ENCODE measurements at regions not wholly inside any gene's neighbourhood (a gene's known extent, or its start where the extent isn't known, plus 50 kb on each side); places are given as distances from the start of the nearest gene placed in this dataset.

- DNase-seq, result no peak
Observed at GRCh38 chr4:143273160-143273917, 63.3 kb upstream of the GAB1 start.

DNA sequence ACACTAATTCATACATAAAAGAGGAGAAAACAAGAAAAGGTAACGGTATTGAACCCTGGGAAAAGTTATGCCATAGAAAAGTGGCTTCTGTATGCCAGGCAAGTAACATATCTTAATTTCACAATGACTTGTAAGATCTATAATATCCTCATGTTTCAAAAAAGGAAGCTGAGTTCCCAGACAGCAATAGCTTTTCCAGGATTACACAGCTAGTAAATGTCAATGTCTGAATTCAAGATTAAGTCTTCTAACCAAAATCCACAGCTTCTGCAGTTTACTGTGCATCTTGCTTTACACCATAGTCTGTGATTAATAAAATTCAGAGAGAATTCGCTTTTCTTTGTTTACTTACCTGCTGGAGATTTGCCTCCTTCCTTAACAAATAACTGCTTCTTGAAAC lies 55.8 kb upstream of the GAB1 start:
- no peak for DNase-seq

GRCh38 chr4:143281507-143282190 lies 55.0 kb upstream of the GAB1 start:
- no peak for DNase-seq

- DNase-seq, result no peak
Observed at GRCh38 chr4:143282211-143282707, 54.4 kb upstream of the GAB1 start.

- DNase-seq, result peak in 3 of 58 donors; percentile 5 to 16 (median 7)
Observed at GRCh38 chr4:143285696-143286437, 50.8 kb upstream of the GAB1 start.

GRCh38 chr4:143286701-143287571 lies 49.7 kb upstream of the GAB1 start:
- no peak for DNase-seq
